Neural progenitor cell (in vitro differentiated cells): ENCODE measurements at regions not wholly inside any gene's neighbourhood (a gene's known extent, or its start where the extent isn't known, plus 50 kb on each side); places are given as distances from the start of the nearest gene placed in this dataset.

ENCODE experiments used
- CTCF ChIP-seq: fragments of 200-600 bp; sonication (generic); IDR thresholded peaks from 2 replicates; pipeline ENCODE4 v1.5.1; 2017; ENCODE audit warnings: antibody characterized with exemption, mild to moderate bottlenecking
- EZH2 ChIP-seq: fragments of 200-600 bp; sonication (generic); IDR thresholded peaks from 2 replicates; pipeline ENCODE4 v1.6.1; 2017; ENCODE audit warnings: antibody characterized with exemption, mild to moderate bottlenecking, moderate library complexity
- EZH2phosphoT487 ChIP-seq: fragments of 200-600 bp; sonication (generic); IDR thresholded peaks from 2 replicates; pipeline ENCODE4 v1.6.1; 2017; ENCODE audit warnings: antibody characterized with exemption

- TF ChIP-seq EZH2phosphoT487 (no peak), CTCF (no peak), EZH2 (no peak)
These were observed 347.1 kb upstream of the LRRC7 start for GRCh38 chr1:69220672-69221071.
